SKM-1 treated with dmso at 0.1 percent for 144 hours (cell line): ENCODE measurements at regions not wholly inside any gene's neighbourhood (a gene's known extent, or its start where the extent isn't known, plus 50 kb on each side); places are given as distances from the start of the nearest gene placed in this dataset.
A peak's percentile ranks its signal among the peaks of the same experiment; 100 is the strongest.

Experiments used
- DNase-seq: peaks from one replicate; lab custom pipeline; 2025; ENCODE audit not compliant: unreplicated experiment; lab: John Stamatoyannopoulos, UW

- no peak for DNase-seq
Measured at GRCh38 chr13:29934531-29935308, 84.3 kb upstream of the UBL3 start.

GRCh38 chr13:29933401-29933800 is 83.0 kb upstream of the UBL3 start:
- no peak for DNase-seq

DNA sequence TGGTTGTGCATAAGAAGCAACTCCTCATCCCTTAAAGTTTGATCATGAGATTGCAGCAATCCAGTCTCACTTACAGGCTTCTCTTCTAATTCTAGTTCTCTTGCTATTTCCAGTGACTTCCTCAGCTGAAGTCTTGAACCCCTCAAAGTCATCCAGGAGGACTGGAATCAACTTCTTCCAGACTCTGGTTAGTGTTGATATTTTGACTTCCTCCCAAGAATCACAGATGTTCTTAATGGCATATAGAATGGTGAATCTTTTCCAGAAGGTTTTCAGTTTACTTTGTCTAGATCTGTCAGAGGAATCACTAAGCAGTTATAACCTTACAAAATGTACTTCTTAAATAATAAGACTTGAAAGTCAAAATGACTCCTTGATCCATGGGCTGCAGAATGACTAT is 81.3 kb upstream of the UBL3 start:
- no peak for DNase-seq

GRCh38 chr13:29929062-29929847 is 78.8 kb upstream of the UBL3 start:
- DNase-seq, result no peak

DNA sequence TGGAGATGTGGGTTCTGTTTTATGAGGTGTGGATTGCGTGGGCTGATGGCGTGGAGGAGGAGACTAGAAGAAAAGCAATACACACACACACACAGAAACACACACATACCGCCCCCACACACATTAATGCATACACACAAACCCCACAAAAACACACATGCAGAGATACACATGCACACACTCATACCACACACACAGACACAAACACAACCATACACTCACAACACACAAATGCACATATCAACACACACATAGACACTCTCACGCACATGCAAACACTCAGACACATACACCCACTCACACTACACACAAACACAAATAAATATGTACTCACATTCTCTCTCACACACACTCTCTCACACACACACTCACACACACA is 75.7 kb upstream of the UBL3 start:
- DNase-seq, result no peak

DNA sequence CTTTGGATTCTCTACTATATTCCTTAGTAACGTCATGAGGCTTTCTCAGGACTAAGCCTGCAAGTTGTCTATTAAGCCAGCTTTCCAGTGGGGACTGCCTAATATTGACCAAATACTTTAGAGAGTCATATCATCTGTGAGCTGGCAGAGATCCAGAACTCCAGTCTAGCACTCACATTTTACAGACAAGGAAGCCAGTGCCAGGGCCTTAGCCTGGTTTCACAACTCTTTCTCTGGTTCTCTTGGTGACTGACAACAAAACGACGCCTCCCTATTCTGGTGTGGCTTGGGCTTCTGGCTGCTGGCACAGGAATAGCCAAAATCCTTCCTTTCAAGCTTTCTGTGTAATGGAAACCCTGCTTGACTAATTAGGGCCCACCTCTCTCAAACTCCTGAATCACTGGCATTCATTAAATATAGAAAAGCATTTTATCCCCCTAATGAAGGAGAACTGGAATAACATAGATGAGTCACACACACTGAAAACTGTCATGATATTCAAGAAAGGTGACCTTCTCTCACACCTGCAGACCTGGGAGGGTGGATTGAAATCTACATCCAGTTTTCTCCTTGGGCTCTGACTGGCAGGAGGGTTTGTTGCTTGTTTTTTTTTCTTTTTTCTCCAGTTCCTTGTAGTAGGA is 75.2 kb upstream of the UBL3 start:
- peak; percentile 53 for DNase-seq

DNA sequence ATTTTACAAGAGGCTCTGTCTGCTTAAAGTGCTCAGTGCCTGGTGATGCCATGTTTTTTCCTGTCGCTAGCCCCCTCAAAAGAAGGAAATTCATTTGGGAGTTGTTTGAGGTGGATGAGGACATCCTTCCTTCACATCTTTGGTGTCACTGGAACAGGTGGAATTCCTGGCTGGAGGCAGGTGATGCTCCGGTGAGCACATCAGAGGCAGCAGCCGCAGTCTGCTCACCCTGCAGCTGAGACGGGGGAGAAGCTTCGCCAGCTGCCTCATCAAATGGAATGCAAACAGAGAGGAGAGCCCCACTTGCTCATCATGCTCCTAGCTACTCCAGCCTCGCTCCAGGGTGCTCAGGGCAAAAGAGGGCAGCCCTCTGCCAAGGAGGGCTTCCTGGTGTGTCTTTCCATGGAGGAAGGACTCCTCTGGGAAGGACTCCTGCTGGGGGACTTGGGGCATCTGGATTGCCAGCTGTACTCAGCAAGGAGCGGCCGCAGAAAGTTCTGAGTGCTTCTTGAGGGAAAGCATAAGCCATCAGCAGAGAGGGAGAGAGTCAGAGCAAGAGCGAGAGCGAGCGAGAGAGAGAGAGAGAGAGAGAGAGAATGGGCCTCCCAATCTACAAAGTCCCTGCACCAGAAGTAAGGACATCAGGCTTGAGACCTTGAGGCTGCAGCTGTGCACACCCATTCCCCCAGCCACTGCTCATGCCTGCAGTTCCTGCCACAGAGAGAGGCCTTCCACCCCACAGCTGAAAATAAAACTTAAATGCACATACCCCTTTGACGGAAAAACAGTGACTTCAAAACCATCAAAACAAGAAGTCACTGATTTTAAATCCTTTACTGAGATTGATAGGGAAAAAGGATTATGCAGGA is 74.3 kb upstream of the UBL3 start:
- DNase-seq, result no peak

DNA sequence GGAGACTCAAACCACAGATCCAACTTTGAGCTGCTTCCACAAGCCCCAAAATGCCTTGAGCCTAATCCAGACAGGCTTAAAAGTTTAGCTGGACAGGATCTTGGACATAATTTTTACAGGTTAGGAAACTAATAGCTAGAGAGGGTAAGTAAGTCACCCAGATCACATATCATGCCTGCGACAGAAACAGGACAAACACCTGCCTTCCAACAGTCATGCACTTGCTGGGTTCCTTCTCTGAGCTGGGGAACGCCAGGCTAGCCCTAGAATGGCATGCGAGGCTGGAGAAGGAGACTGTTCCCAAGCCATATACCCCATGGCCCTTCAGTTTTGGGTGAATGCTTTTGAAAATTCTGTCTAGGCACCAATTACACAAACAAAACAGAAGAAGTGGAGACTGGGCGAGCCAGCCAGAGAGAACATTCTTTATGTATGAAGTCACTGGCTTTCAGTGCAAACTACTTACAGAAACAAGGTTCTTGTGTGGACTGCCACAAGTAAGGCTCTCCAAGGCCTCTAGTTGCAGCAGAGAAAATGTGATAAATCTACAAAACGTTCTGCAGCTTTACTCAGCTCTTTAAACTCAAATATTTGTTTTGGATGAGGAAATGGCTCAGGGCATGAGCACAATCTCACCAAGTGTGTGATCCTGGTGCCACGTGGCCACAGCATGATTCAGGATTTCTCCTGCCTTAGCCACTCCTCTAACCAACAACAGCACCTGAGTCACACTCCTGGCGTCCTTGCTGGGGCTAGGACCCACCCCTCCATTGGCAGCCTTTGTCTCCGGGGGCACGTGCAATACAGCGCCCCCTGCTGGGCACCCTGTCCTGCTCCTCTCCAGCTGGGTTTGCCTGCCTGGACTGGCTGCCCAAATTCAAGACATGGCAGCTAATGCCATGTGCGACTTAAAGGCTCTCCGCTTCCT is 73.4 kb upstream of the UBL3 start:
- DNase-seq, result no peak

GRCh38 chr13:29922896-29923295 is 72.5 kb upstream of the UBL3 start:
- DNase-seq, result no peak

GRCh38 chr13:29922281-29922821 is 71.9 kb upstream of the UBL3 start:
- no peak for DNase-seq

DNA sequence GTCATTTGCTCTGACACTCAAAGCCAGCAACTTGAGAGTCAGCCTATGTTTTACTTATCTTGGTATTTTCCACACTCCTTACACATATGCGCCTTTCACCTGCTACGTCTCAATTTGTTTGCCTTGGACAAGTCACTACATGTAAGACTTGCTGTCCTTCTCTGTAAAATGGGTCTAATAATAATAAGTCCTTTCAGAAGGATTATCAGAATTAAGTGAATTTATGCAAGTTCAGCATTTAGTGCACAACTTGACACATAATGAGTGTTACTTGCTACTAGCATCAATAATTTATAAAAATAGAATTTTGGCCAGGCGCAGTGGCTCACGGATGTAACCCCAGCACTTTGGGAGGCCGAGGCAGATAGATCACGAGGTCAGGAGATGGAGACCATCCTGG is 71.1 kb upstream of the UBL3 start:
- no peak for DNase-seq

GRCh38 chr13:29920025-29920643 is 69.7 kb upstream of the UBL3 start:
- DNase-seq, result no peak

- DNase-seq, result no peak
Measured at GRCh38 chr13:29918845-29919244, 68.4 kb upstream of the UBL3 start.

DNA sequence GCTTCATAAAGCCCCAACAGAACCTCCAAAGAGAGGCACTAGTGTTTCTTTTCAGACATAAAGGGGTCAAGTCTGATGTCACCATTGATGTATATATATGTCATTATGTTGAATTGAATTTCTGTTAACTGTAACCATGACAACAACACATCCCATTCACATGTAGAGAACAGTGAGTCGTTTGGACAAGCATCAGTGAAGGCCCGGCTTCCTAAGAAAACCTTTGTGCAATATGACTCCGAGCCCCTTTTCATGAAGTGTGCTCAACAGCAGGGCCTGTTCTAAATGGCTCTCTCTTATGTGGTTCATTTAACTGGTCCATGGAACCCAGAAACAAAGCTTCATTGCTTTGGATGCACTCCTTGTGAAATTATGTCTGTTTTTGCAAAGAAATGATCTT is 67.2 kb upstream of the UBL3 start:
- DNase-seq, result no peak

DNA sequence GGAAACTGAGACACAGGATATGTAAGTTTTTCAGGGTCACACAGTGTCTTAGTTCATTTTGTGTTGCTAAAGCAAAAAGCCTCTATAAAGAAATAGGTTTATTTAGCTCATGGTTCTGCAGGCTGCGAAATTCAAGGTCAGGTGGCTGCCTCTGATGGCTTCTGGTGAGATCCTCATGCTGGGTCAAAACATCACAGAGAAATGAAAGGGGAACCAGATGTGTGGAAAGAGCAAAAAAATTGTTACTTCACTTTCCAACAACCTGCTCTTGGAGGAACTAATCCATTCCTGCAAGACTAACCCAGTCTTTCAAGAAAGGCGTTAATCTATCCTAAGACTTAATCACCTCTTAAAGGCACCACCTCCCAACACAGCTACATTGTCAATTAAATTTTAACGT is 64.2 kb upstream of the UBL3 start:
- peak; percentile 73 for DNase-seq

- no peak for DNase-seq
Measured at GRCh38 chr13:29911781-29912418, 61.5 kb upstream of the UBL3 start.

DNA sequence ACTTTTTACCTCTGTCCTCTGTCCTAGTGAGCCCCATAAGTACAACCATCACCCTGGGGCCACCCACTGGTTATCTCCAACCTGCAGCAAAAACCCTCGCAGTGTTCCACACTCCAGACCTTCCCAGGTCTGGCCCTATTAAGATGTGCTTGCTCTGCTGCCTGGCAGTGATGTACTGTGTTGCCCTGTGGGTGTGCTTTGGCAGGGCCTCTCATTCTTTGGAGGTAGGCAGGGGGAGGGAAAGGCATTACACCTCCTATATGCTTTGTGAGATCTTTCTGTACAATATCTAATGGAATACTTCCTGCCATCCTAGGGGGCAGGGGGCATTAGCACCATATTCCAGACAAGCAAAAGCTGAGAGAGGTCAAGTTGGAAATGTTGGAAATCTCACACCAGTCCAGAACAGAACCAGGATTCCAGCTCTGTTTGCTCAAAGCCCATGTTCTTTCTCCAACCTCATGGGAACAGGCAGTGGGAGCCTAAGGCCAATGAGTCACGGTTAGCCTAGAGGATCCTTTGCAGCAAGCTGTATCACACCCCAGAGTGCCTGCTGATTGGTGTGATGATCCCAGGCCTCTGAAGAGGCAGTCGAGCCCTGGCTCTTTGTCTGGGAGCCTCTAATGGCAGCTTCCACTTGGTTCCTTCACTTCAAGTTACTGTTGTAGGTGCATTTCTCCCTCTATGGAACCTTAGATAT is 59.7 kb upstream of the UBL3 start:
- DNase-seq, result no peak

GRCh38 chr13:29909081-29909730 is 58.8 kb upstream of the UBL3 start:
- DNase-seq, result no peak
